AG09309 (cell line): ENCODE measurements at regions not wholly inside any gene's neighbourhood (a gene's known extent, or its start where the extent isn't known, plus 50 kb on each side); places are given as distances from the start of the nearest gene placed in this dataset.

Source experiments
- DNase-seq: peaks from one replicate; pipeline ENCODE4 v3.0.0-alpha.2; 2010; ENCODE audit warnings: low read depth
- H3K4me3 ChIP-seq: 2 replicates; pipeline ENCODE4 v1.5.1; 2011; ENCODE audit warnings: mild to moderate bottlenecking, low read depth, low read length, moderate library complexity; ENCODE audit not compliant: control insufficient read depth
- TF ChIP-seq, protein P1 (sequence below): IDR thresholded peaks from 2 replicates; pipeline ENCODE4 v1.5.1; 2011; ENCODE audit warnings: mild to moderate bottlenecking, low read depth, low read length, inconsistent platforms; ENCODE audit not compliant: insufficient read depth, control insufficient read depth; ENCODE audit errors: missing control alignments

GRCh38 chr3:13172644-13173013, 99.4 kb upstream of the IQSEC1 start:
- TF ChIP-seq, protein P1, sequence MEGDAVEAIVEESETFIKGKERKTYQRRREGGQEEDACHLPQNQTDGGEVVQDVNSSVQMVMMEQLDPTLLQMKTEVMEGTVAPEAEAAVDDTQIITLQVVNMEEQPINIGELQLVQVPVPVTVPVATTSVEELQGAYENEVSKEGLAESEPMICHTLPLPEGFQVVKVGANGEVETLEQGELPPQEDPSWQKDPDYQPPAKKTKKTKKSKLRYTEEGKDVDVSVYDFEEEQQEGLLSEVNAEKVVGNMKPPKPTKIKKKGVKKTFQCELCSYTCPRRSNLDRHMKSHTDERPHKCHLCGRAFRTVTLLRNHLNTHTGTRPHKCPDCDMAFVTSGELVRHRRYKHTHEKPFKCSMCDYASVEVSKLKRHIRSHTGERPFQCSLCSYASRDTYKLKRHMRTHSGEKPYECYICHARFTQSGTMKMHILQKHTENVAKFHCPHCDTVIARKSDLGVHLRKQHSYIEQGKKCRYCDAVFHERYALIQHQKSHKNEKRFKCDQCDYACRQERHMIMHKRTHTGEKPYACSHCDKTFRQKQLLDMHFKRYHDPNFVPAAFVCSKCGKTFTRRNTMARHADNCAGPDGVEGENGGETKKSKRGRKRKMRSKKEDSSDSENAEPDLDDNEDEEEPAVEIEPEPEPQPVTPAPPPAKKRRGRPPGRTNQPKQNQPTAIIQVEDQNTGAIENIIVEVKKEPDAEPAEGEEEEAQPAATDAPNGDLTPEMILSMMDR = no peak
- DNase-seq = no peak
- H3K4me3 ChIP-seq = no peak overlapping the region

- DNase-seq = no peak
- no peak overlapping the region for H3K4me3 ChIP-seq
- TF ChIP-seq, protein P1 = no peak
Observed at GRCh38 chr3:13171704-13172643, 98.7 kb upstream of the IQSEC1 start.

GRCh38 chr3:13170317-13170716, 97.1 kb upstream of the IQSEC1 start:
- no peak for DNase-seq
- H3K4me3 ChIP-seq = no peak overlapping the region
- TF ChIP-seq, protein P1 = no peak

GRCh38 chr3:13168391-13168790, 95.2 kb upstream of the IQSEC1 start:
- no peak for DNase-seq
- H3K4me3 ChIP-seq = no peak overlapping the region
- TF ChIP-seq, protein P1 = no peak

DNA sequence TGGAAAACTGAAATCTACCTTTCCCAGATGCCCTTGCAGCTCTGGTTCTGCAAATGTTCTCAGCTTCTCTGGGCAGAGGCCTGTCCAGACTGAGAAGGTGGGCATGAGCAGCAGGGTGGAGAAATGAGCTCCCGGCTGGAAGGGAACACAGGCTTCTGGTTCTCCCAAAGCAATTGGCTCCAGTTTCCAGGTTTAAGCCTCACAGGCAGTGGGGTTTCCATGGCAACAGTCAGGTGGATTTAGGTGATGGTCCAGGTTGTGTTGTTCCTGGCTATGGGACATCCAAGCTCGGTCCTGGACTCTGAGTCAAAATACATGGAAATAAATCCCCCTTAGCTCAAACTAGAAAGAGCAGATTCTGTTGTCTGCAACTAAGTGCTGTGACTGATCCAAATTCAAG, 94.6 kb upstream of the IQSEC1 start:
- DNase-seq = no peak
- TF ChIP-seq, protein P1 = no peak
- no peak overlapping the region for H3K4me3 ChIP-seq

- H3K4me3 ChIP-seq = no peak overlapping the region
- DNase-seq = no peak
- TF ChIP-seq, protein P1 = no peak
Observed at GRCh38 chr3:13167064-13167743, 94.0 kb upstream of the IQSEC1 start.
